ENCODE measurements at regions not wholly inside any gene's neighbourhood (a gene's known extent, or its start where the extent isn't known, plus 50 kb on each side); places are given as distances from the start of the nearest gene placed in this dataset.

DNA sequence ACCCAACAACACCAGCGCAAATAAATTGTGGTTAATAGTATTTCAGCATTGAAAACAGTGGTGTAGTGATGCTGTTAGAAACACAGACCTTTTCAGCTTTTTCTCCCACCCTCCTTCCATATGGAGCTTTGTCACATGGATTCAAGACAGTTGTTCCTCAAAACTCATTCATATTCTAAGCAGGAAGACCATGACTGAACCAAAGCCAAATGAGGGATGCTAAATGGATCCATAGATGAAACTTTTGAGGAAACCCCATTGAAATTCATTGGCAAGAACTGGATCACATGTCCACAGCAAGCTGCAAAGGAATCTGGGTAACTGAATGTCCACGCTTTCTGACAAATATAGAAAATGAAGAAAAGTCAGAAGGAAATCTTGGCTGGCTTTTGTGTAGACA, 615.1 kb upstream of the NETO1 start:
- TF ChIP-seq, protein P1, sequence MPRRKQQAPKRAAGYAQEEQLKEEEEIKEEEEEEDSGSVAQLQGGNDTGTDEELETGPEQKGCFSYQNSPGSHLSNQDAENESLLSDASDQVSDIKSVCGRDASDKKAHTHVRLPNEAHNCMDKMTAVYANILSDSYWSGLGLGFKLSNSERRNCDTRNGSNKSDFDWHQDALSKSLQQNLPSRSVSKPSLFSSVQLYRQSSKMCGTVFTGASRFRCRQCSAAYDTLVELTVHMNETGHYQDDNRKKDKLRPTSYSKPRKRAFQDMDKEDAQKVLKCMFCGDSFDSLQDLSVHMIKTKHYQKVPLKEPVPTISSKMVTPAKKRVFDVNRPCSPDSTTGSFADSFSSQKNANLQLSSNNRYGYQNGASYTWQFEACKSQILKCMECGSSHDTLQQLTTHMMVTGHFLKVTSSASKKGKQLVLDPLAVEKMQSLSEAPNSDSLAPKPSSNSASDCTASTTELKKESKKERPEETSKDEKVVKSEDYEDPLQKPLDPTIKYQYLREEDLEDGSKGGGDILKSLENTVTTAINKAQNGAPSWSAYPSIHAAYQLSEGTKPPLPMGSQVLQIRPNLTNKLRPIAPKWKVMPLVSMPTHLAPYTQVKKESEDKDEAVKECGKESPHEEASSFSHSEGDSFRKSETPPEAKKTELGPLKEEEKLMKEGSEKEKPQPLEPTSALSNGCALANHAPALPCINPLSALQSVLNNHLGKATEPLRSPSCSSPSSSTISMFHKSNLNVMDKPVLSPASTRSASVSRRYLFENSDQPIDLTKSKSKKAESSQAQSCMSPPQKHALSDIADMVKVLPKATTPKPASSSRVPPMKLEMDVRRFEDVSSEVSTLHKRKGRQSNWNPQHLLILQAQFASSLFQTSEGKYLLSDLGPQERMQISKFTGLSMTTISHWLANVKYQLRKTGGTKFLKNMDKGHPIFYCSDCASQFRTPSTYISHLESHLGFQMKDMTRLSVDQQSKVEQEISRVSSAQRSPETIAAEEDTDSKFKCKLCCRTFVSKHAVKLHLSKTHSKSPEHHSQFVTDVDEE (CRISPR knock-in tag; IDR thresholded peaks at IDR 0.05) = no peak
- TF ChIP-seq BACH2 (CRISPR knock-in tag; IDR thresholded peaks at IDR 0.05; ENCODE audit: borderline replicate concordance) = no peak
- no peak for TF ChIP-seq ZNF8 (CRISPR knock-in tag; IDR thresholded peaks at IDR 0.05)
- no peak for TF ChIP-seq ISL1 (CRISPR knock-in tag; IDR thresholded peaks at IDR 0.05)
- TF ChIP-seq ZFP3 (CRISPR knock-in tag; IDR thresholded peaks at IDR 0.05) = no peak
- no peak for TF ChIP-seq GLIS3 (CRISPR knock-in tag; IDR thresholded peaks at IDR 0.05)
- TF ChIP-seq ESRRG (CRISPR knock-in tag; IDR thresholded peaks at IDR 0.05) = no peak
- ATAC-seq = no peak

DNA sequence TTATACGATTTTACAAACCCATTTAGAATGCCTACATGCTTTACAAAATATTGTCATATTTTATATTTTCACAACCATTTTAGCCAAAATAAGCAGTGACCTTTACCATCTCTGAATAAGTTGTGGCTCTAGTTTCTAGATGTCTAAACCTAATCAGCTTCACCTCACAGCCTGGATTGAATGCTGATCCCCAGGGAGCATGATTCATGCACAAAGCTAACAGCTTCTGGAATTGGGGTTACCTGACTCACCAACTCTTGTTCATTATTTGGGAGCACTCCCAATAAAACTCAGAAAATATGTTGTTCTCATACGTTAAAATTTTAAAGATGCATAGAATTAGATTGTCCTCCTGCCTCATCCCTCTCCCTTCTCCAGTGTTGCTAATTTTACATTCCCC, 611.7 kb upstream of the NETO1 start:
- no peak for ATAC-seq
- TF ChIP-seq, protein P2, sequence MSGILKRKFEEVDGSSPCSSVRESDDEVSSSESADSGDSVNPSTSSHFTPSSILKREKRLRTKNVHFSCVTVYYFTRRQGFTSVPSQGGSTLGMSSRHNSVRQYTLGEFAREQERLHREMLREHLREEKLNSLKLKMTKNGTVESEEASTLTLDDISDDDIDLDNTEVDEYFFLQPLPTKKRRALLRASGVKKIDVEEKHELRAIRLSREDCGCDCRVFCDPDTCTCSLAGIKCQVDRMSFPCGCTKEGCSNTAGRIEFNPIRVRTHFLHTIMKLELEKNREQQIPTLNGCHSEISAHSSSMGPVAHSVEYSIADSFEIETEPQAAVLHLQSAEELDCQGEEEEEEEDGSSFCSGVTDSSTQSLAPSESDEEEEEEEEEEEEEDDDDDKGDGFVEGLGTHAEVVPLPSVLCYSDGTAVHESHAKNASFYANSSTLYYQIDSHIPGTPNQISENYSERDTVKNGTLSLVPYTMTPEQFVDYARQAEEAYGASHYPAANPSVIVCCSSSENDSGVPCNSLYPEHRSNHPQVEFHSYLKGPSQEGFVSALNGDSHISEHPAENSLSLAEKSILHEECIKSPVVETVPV (CRISPR knock-in tag; IDR thresholded peaks at IDR 0.05) = no peak
- TF ChIP-seq CSDC2 (CRISPR knock-in tag; IDR thresholded peaks at IDR 0.05) = no peak

DNA sequence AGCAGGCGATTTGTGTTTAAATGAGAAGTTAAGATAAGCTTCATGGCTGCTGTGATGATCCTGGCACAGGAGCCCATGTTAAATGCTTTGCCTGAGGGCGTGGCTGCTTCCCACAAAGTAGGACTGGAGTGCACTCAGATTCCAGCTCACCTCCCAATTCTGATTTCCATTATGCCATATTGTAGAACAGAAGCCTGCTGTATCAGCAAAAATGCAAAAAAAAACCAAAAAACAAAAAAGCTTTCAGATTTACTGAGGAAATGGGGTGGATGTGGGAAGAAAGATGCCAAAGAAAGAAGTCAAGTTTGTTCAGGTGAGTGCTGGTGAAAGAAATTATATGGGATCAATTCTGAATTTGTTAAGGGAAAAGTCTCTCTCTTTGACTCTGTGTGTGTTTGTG, 610.4 kb upstream of the NETO1 start:
- ATAC-seq = no peak
- TF ChIP-seq ISL1 (CRISPR knock-in tag; IDR thresholded peaks at IDR 0.05) (no peak), ZNF8 (CRISPR knock-in tag; IDR thresholded peaks at IDR 0.05) (no peak), ZC3H10 (CRISPR knock-in tag; IDR thresholded peaks at IDR 0.05) (no peak), OSR1 (CRISPR knock-in tag; IDR thresholded peaks at IDR 0.05) (no peak), TOX (CRISPR knock-in tag; IDR thresholded peaks at IDR 0.05; ENCODE audit: borderline replicate concordance) (no peak), GLIS3 (CRISPR knock-in tag; IDR thresholded peaks at IDR 0.05) (no peak)
- TF ChIP-seq, protein P3, sequence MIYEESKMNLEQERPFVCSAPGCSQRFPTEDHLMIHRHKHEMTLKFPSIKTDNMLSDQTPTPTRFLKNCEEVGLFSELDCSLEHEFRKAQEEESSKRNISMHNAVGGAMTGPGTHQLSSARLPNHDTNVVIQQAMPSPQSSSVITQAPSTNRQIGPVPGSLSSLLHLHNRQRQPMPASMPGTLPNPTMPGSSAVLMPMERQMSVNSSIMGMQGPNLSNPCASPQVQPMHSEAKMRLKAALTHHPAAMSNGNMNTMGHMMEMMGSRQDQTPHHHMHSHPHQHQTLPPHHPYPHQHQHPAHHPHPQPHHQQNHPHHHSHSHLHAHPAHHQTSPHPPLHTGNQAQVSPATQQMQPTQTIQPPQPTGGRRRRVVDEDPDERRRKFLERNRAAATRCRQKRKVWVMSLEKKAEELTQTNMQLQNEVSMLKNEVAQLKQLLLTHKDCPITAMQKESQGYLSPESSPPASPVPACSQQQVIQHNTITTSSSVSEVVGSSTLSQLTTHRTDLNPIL (CRISPR knock-in tag; IDR thresholded peaks at IDR 0.05; ENCODE audit: low read depth) = no peak
- TF ChIP-seq, protein P4, sequence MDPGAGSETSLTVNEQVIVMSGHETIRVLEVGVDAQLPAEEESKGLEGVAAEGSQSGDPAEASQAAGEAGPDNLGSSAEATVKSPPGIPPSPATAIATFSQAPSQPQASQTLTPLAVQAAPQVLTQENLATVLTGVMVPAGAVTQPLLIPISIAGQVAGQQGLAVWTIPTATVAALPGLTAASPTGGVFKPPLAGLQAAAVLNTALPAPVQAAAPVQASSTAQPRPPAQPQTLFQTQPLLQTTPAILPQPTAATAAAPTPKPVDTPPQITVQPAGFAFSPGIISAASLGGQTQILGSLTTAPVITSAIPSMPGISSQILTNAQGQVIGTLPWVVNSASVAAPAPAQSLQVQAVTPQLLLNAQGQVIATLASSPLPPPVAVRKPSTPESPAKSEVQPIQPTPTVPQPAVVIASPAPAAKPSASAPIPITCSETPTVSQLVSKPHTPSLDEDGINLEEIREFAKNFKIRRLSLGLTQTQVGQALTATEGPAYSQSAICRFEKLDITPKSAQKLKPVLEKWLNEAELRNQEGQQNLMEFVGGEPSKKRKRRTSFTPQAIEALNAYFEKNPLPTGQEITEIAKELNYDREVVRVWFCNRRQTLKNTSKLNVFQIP (CRISPR knock-in tag; IDR thresholded peaks at IDR 0.05; ENCODE audit: borderline replicate concordance, low read depth) = no peak

DNA sequence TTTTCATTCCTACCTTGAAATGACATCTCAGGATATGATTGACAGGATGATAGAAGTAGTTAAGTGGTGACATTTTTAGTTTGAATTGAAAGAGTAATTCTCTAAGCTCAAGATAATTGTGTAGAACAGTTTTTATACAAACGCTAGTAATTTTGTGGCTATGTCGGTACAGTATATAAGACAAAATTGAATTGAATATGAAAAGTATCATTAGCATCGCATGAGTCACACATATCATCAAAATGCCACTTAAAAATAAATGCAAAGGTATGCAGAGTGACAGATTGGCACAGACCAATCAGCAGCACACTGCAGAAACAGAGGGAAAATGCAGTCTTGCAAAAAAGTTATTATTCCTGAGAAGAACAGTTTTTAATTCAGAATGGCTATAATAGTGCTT, 608.2 kb upstream of the NETO1 start:
- no peak for ATAC-seq
- TF ChIP-seq, protein P4 (CRISPR knock-in tag; IDR thresholded peaks at IDR 0.05; ENCODE audit: borderline replicate concordance, low read depth) = no peak
- TF ChIP-seq PPARA (CRISPR knock-in tag; IDR thresholded peaks at IDR 0.05; ENCODE audit: borderline replicate concordance) = no peak

DNA sequence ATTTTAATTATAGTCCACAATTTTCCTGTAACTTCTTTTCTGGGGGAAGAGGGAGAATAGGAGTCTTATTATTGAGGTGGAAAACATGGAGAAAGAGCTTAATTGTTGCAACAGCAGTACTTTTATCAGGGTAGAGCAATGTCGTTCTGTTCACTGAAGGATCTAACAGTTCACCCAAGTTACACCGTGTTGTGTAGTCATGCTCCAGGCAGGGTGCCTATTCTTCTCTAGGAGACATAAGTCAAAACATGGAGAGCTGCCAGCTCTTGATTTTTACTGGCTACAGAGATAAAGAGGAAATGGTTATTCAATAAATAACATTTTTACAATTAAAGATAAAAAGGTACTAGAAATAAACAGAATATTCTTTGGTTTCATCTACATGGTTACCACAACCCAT, 594.3 kb upstream of the NETO1 start:
- ATAC-seq = peak; percentile 71
- no peak for TF ChIP-seq ZFP3 (CRISPR knock-in tag; IDR thresholded peaks at IDR 0.05)
- TF ChIP-seq, protein P4 (CRISPR knock-in tag; IDR thresholded peaks at IDR 0.05; ENCODE audit: borderline replicate concordance, low read depth) = no peak
- TF ChIP-seq TCF4 (CRISPR knock-in tag; IDR thresholded peaks at IDR 0.05; ENCODE audit: borderline replicate concordance) = no peak
- no peak for TF ChIP-seq ZFP30 (CRISPR knock-in tag; IDR thresholded peaks at IDR 0.05)
